Type B pancreatic cell (in vitro differentiated cells): ENCODE measurements at regions not wholly inside any gene's neighbourhood (a gene's known extent, or its start where the extent isn't known, plus 50 kb on each side); places are given as distances from the start of the nearest gene placed in this dataset.

Experiments
- DNase-seq: peaks from one replicate; pipeline ENCODE4 v3.0.0; 2021; ENCODE audit warnings: mixed read lengths; ENCODE audit not compliant: unreplicated experiment; ENCODE audit errors: extremely low spot score
- H3K27ac Mint-ChIP-seq: 2 replicates; pipeline ENCODE4 v1.8.0; 2021; ENCODE audit warnings: mild to moderate bottlenecking, mixed read lengths
- H3K27me3 Mint-ChIP-seq: 2 replicates; pipeline ENCODE4 v1.8.0; 2021; ENCODE audit warnings: mixed read lengths
- H3K36me3 Mint-ChIP-seq: 2 replicates; pipeline ENCODE4 v1.8.0; 2021; ENCODE audit warnings: mixed read lengths
- H3K4me1 Mint-ChIP-seq: one replicate; pipeline ENCODE4 v1.8.0; 2021; ENCODE audit warnings: mixed read lengths; ENCODE audit not compliant: unreplicated experiment
- H3K4me3 Mint-ChIP-seq: 2 replicates; pipeline ENCODE4 v1.8.0; 2021; ENCODE audit warnings: mild to moderate bottlenecking, mixed read lengths
- H3K9me3 Mint-ChIP-seq: 2 replicates; pipeline ENCODE4 v1.8.0; 2021; ENCODE audit warnings: mixed read lengths
- CTCF ChIP-seq: fragments of 200-600 bp; sonication (generic); conservative IDR thresholded peaks from 2 replicates; pipeline ENCODE4 v1.5.0; 2021; ENCODE audit warnings: antibody characterized with exemption, mild to moderate bottlenecking

GRCh38 chr16:13798211-13798610, 121.7 kb upstream of the ERCC4 start:
- peaks cover 22% of the 10 kb centered on the region for H3K27me3 Mint-ChIP-seq
- H3K27ac Mint-ChIP-seq = no peak overlapping the region

GRCh38 chr16:13803974-13804373, 116.0 kb upstream of the ERCC4 start:
- peaks cover 14% of the 10 kb centered on the region for H3K27me3 Mint-ChIP-seq
- H3K9me3 Mint-ChIP-seq = no peaks in the 10 kb centered on the region
- DNase-seq = no peak
- H3K27ac Mint-ChIP-seq = no peak overlapping the region
- peaks cover 4% of the 10 kb centered on the region for H3K4me1 Mint-ChIP-seq
- no peak overlapping the region for H3K4me3 Mint-ChIP-seq
- no peak for TF ChIP-seq CTCF
- no peaks in the 10 kb centered on the region for H3K36me3 Mint-ChIP-seq

More at GRCh38 chr16:13798211-13798610, 121.7 kb upstream of the ERCC4 start:
- no peak for DNase-seq
- H3K9me3 Mint-ChIP-seq = no peaks in the 10 kb centered on the region
- no peaks in the 10 kb centered on the region for H3K4me1 Mint-ChIP-seq
- no peaks in the 10 kb centered on the region for H3K36me3 Mint-ChIP-seq
- TF ChIP-seq CTCF = no peak
- no peak overlapping the region for H3K4me3 Mint-ChIP-seq

GRCh38 chr16:13805951-13806350, 114.0 kb upstream of the ERCC4 start:
- no peak for DNase-seq
- H3K36me3 Mint-ChIP-seq = no peaks in the 10 kb centered on the region
- no peaks in the 10 kb centered on the region for H3K9me3 Mint-ChIP-seq
- peaks cover 4% of the 10 kb centered on the region for H3K4me1 Mint-ChIP-seq
- peaks cover 14% of the 10 kb centered on the region for H3K27me3 Mint-ChIP-seq
- H3K27ac Mint-ChIP-seq = no peak overlapping the region
- TF ChIP-seq CTCF = no peak
- H3K4me3 Mint-ChIP-seq = no peak overlapping the region

GRCh38 chr16:13806671-13807070, 113.3 kb upstream of the ERCC4 start:
- TF ChIP-seq CTCF = no peak
- no peak overlapping the region for H3K4me3 Mint-ChIP-seq
- H3K27me3 Mint-ChIP-seq = peaks cover 16% of the 10 kb centered on the region
- H3K9me3 Mint-ChIP-seq = no peaks in the 10 kb centered on the region
- H3K36me3 Mint-ChIP-seq = no peaks in the 10 kb centered on the region
- H3K27ac Mint-ChIP-seq = no peak overlapping the region
- peaks cover 4% of the 10 kb centered on the region for H3K4me1 Mint-ChIP-seq
- no peak for DNase-seq

- TF ChIP-seq CTCF = no peak
- DNase-seq = no peak
- Mint-ChIP-seq H3K9me3 (no peaks in the 10 kb centered on the region), H3K4me3 (no peak overlapping the region), H3K27me3 (peaks cover 19% of the 10 kb centered on the region), H3K27ac (no peak overlapping the region), H3K4me1 (peaks cover 4% of the 10 kb centered on the region), H3K36me3 (no peaks in the 10 kb centered on the region)
Observed at GRCh38 chr16:13808102-13808501, 111.9 kb upstream of the ERCC4 start.

- H3K4me3 Mint-ChIP-seq = no peak overlapping the region
- H3K36me3 Mint-ChIP-seq = no peaks in the 10 kb centered on the region
- H3K9me3 Mint-ChIP-seq = no peaks in the 10 kb centered on the region
- no peak for DNase-seq
- H3K27me3 Mint-ChIP-seq = peaks cover 22% of the 10 kb centered on the region
- no peak overlapping the region for H3K27ac Mint-ChIP-seq
- peaks cover 4% of the 10 kb centered on the region for H3K4me1 Mint-ChIP-seq
- no peak for TF ChIP-seq CTCF
Observed at GRCh38 chr16:13809765-13810164, 110.2 kb upstream of the ERCC4 start.
